NCI-H1092 treated with DMSO at 0.1 percent for 48 hours (cell line): ENCODE measurements at regions not wholly inside any gene's neighbourhood (a gene's known extent, or its start where the extent isn't known, plus 50 kb on each side); places are given as distances from the start of the nearest gene placed in this dataset.
"Not testable (repeated sequence)": the region's sequence is repeated elsewhere in the genome, so short reads cannot be mapped to it uniquely, and the experiment has no call there.

Source experiments
- DNase-seq: peaks from one replicate; lab custom pipeline; 2025; lab: John Stamatoyannopoulos, UW

GRCh38 chr21:34272321-34272720 lies 91.5 kb upstream of the KCNE2 start:
- DNase-seq, result no peak

DNA sequence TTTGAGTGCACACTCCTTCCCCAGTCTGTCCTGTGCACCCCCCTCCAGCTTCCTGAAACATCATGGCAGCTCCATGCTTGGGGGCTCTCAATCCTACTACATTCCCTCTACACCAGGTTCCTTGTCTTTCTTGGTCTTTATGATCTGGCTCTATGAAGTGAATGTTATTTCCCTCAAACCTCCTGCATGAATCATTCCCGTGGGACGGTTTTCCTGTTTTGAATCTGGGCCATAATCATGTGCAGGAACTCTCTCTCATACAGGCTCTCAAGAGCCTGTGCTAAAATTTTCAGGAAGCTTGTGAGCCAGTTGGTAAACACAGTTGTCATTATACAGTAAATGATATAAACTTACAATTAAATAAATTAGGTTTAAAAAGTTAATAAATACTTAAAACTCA lies 89.8 kb upstream of the KCNE2 start:
- DNase-seq, result no peak

DNA sequence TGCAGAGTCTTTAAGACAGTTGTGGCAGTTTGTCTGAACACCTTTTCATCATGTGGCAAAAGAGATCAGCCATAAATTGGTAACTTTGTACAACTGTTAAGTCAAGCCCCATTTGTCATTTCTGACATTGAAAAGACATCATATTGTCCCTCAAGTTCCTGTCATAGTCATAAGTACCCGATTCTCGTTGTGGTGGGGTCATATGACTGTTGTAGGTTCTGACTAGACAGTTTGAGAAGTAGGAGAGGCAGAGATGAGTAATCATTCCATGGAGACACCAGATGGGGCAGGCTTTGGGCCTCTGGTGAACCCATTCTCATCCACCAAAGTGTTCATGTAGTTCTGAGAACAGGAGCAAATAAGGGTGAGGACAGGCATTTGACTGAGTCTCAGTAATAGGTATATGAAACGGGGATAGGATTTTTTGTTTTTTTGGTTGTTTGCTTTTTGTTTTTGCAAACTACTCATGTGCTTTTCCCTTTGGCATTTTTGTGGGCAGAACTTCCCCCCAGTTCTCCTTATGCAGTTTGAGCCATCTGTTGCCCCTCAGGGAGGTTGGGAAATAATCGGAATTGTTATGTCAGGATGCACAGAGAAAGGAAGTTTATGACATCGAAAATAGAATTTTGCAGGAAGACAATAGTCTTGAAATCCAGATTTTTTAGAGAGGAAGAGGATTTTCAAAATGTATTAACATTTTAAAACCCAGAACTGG lies 86.9 kb upstream of the KCNE2 start:
- DNase-seq, result no peak

GRCh38 chr21:34278451-34278850 lies 85.4 kb upstream of the KCNE2 start:
- no peak for DNase-seq

GRCh38 chr21:34279285-34279684 lies 84.5 kb upstream of the KCNE2 start:
- DNase-seq, result no peak

- no peak for DNase-seq
Measured at GRCh38 chr21:34279883-34280282, 83.9 kb upstream of the KCNE2 start.

GRCh38 chr21:34280389-34280795 lies 83.4 kb upstream of the KCNE2 start:
- DNase-seq, result no peak

- DNase-seq, result no peak
Measured at GRCh38 chr21:34280959-34281358, 82.8 kb upstream of the KCNE2 start.

DNA sequence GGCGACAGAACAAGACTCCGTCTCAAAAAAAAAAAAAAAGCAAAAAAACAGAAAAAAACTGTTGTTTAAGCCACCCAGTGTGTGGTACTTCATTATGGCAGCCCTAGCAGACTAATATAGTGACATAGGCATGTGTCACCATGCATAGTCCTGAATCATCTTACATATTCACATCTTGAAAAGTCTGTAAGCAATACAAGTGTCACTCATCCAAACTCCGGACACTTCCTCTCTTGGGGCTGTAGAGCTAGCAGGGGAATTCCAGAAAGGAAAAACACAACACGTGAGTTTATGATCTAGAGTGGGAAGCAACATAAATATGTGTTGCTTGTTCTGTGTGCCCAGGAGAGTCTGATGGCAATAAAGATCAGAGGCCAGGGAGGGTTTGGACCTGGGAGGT lies 81.6 kb upstream of the KCNE2 start:
- no peak for DNase-seq

- no peak for DNase-seq
Measured at GRCh38 chr21:34284666-34285065, 79.1 kb upstream of the KCNE2 start.

- not testable (repeated sequence) for DNase-seq
Measured at GRCh38 chr21:34288042-34288441, 75.8 kb upstream of the KCNE2 start.

- no peak for DNase-seq
Measured at GRCh38 chr21:34289856-34290255, 74.0 kb upstream of the KCNE2 start.

DNA sequence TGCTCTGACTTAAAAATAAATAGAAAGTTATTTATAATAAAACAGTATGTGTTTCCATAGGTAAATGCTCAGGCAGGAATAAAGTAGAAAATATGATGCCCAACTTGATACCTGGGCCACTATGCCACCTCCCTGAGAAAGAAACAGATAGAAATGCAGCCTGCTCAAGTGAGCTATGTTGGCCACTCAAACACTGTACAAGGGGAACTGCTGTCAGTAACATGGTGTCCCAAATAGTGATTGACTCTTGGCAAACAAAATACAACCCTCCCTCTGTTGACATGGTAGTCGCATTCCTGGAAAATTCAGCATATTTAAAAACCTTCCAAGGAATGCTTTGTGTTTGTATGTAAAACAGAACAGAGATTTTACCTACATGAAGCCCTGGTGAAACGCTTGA lies 66.9 kb upstream of the KCNE2 start:
- no peak for DNase-seq

- no peak for DNase-seq
Measured at GRCh38 chr21:34298534-34299167, 65.2 kb upstream of the KCNE2 start.

DNA sequence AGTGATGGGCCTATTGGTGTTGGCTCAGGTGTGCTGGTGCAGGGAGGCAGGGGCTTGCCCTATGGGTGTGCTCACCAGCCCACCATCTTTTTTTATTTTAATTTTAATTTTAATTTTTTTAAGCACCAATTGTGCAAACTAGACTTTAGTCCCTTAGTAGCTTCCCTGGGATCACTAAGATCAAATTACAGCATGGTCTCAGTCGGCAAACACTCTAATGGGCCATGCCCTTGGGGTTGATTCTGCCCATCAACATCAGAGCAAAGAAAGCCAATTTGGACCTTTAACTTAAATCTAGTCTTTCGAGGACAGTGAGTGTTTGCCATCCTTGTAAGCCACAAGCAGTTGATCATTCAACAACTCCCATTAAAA lies 64.7 kb upstream of the KCNE2 start:
- no peak for DNase-seq

GRCh38 chr21:34302521-34302920 lies 61.3 kb upstream of the KCNE2 start:
- DNase-seq, result no peak

- DNase-seq, result no peak
Measured at GRCh38 chr21:34305605-34306604, 57.9 kb upstream of the KCNE2 start.

- DNase-seq, result no peak
Measured at GRCh38 chr21:34307991-34308532, 55.7 kb upstream of the KCNE2 start.

- DNase-seq, result no peak
Measured at GRCh38 chr21:34311561-34312330, 52.1 kb upstream of the KCNE2 start.

DNA sequence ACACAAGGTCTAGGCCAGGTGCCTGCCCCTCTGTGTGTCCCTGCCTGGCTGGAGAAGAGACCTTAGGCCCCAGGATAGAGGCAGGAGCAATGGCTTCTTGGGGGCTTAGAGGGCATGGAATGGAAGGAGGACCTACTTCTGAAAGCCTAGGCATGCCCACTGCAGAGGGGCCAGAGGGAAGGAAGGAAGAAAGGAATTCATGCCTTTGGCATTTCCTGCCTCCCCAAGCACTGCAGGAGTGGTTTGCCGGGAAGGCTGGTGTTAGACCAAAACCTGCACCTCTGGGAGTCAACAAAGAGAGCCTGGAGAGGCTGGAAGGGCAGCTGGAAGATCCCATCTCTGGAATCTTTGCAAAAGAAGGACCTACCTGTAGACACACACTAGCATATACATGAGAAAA lies 50.7 kb upstream of the KCNE2 start:
- no peak for DNase-seq
